Testis (tissue), 2 donors: ENCODE measurements at regions not wholly inside any gene's neighbourhood (a gene's known extent, or its start where the extent isn't known, plus 50 kb on each side); places are given as distances from the start of the nearest gene placed in this dataset.

ENCODE experiments used
- CTCF ChIP-seq, 3 experiments: fragments of 450-650 bp in 2 of 3; fragments of 200-600 bp in 1 of 3; sonication (generic) in 1 of 3; IDR thresholded peaks; one replicate each; pipeline ENCODE4 v1.5.1; 2016 to 2019; ENCODE audit warnings: antibody characterized with exemption in 3 of 3, mild to moderate bottlenecking in 2 of 3, moderate library complexity in 1 of 3
- POLR2A ChIP-seq: fragments of 450-650 bp; IDR thresholded peaks from one replicate; pipeline ENCODE4 v1.6.1; 2017; ENCODE audit warnings: antibody characterized with exemption, mild to moderate bottlenecking, moderate library complexity

DNA sequence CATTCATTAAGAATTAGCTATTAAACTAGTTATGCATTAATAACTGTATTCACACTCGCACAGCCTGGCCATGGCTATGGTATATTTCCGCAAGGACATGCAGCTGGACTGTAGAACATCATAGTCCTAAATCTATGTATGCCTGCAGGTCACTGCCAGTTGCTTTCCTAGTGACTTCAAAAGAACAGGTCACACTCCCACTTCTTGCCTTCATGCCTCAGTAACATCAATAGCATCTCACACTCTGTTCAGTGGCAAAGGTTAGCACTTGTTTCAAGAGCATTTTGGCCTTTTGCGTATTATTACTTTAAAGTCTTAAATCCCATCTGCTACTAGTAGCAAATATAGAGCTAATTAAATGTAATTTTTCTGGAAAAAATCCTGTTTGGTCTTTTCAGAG is 131.4 kb upstream of the DCC start:
- TF ChIP-seq CTCF (IDR thresholded peaks at IDR 0.05) (no peak), POLR2A (no peak)
